HG03095 (cell line): ENCODE measurements at regions not wholly inside any gene's neighbourhood (a gene's known extent, or its start where the extent isn't known, plus 50 kb on each side); places are given as distances from the start of the nearest gene placed in this dataset.
A peak's percentile ranks its signal among the peaks of the same experiment; 100 is the strongest.
"Not testable (repeated sequence)": the region's sequence is repeated elsewhere in the genome, so short reads cannot be mapped to it uniquely, and the experiment has no call there.

Experiments used
- ATAC-seq: cut with Tn5 transposase; IDR thresholded peaks from one replicate; pipeline ENCODE4 v1.9.1; 2021; ENCODE audit warnings: moderate library complexity; ENCODE audit not compliant: unreplicated experiment

- ATAC-seq, result peak; percentile 66
These were observed 189.2 kb upstream of the NR3C1 start for GRCh38 chr5:143592648-143593047.

GRCh38 chr5:143588933-143589662, 185.6 kb upstream of the NR3C1 start:
- ATAC-seq, result no peak

- not testable (repeated sequence) for ATAC-seq
These were observed 184.6 kb upstream of the NR3C1 start for GRCh38 chr5:143588121-143588520.

GRCh38 chr5:143586781-143587362, 183.4 kb upstream of the NR3C1 start:
- no peak for ATAC-seq

- ATAC-seq, result no peak
These were observed 182.5 kb upstream of the NR3C1 start for GRCh38 chr5:143585970-143586369.

GRCh38 chr5:143583409-143583808, 179.9 kb upstream of the NR3C1 start:
- ATAC-seq, result no peak

- ATAC-seq, result no peak
These were observed 179.4 kb upstream of the NR3C1 start for GRCh38 chr5:143582869-143583268.

- no peak for ATAC-seq
These were observed 178.7 kb upstream of the NR3C1 start for GRCh38 chr5:143582176-143582575.

GRCh38 chr5:143581649-143582048, 178.2 kb upstream of the NR3C1 start:
- no peak for ATAC-seq

GRCh38 chr5:143581147-143581546, 177.7 kb upstream of the NR3C1 start:
- ATAC-seq, result no peak

- ATAC-seq, result no peak
These were observed 173.4 kb upstream of the NR3C1 start for GRCh38 chr5:143576711-143577484.

- no peak for ATAC-seq
These were observed 171.8 kb upstream of the NR3C1 start for GRCh38 chr5:143575286-143575685.

GRCh38 chr5:143574236-143574635, 170.8 kb upstream of the NR3C1 start:
- no peak for ATAC-seq

- peak; percentile 60 for ATAC-seq
These were observed 170.2 kb upstream of the NR3C1 start for GRCh38 chr5:143573568-143574170.

GRCh38 chr5:143572671-143573070, 169.2 kb upstream of the NR3C1 start:
- no peak for ATAC-seq

- no peak for ATAC-seq
These were observed 168.4 kb upstream of the NR3C1 start for GRCh38 chr5:143571642-143572624.

- ATAC-seq, result no peak
These were observed 167.5 kb upstream of the NR3C1 start for GRCh38 chr5:143570989-143571388.

- ATAC-seq, result no peak
These were observed 166.5 kb upstream of the NR3C1 start for GRCh38 chr5:143569722-143570567.

- ATAC-seq, result no peak
These were observed 165.8 kb upstream of the NR3C1 start for GRCh38 chr5:143569213-143569701.
